Ishikawa (cell line): ENCODE measurements at regions not wholly inside any gene's neighbourhood (a gene's known extent, or its start where the extent isn't known, plus 50 kb on each side); places are given as distances from the start of the nearest gene placed in this dataset.

ENCODE experiments used
- EGR1 ChIP-seq: IDR thresholded peaks from 2 replicates; pipeline ENCODE4 v1.6.1; 2012
- EP300 ChIP-seq: IDR thresholded peaks from 2 replicates; pipeline ENCODE4 v1.6.1; 2012; ENCODE audit warnings: borderline replicate concordance
- RAD21 ChIP-seq: IDR thresholded peaks from 2 replicates; pipeline ENCODE4 v1.6.1; 2012; ENCODE audit warnings: low read depth

DNA sequence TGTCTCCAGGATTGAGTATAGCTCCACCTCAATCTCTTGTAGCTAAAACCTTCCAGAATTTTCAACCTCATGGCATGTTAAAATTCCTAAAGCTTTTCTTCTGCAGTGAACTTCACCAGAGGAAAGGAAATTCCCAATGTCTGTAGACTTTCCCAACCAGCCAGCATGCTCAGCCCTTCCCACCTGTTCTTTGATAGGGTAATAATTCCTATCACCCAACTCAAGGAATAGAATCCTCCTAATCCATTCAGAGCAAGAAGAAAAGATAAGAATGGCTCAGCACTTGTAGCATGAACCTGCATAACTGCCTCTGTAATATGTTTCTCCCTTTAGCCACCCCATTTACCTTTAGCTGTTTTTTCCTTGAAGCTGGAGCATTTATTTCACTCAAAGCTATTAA is 301.8 kb upstream of the GADL1 start:
- TF ChIP-seq RAD21 (no peak), EP300 (no peak), EGR1 (no peak)
